ENCODE measurements at regions not wholly inside any gene's neighbourhood (a gene's known extent, or its start where the extent isn't known, plus 50 kb on each side); places are given as distances from the start of the nearest gene placed in this dataset.
"Not testable (repeated sequence)": the region's sequence is repeated elsewhere in the genome, so short reads cannot be mapped to it uniquely, and the experiment has no call there.

DNA sequence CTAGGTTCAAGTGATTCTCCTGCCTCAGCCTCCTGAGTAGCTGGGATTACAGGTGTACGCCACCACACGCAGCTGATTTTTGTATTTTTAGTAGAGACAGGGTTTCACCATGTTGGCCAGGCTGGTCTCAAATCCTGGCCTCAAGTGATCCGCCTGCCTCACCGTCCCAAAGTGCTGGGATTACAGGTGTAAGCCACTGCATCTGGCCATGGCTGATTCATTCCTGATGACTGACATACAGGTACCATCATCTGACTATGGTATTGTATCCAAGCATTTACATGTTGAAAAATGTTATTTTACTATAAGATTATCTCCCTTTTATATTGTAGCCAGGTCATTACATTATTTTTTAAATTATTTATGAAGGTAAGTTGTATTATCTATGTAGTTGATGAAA is 180.5 kb downstream of the NRP2 start:
- DNase-seq, result not testable (repeated sequence)

DNA sequence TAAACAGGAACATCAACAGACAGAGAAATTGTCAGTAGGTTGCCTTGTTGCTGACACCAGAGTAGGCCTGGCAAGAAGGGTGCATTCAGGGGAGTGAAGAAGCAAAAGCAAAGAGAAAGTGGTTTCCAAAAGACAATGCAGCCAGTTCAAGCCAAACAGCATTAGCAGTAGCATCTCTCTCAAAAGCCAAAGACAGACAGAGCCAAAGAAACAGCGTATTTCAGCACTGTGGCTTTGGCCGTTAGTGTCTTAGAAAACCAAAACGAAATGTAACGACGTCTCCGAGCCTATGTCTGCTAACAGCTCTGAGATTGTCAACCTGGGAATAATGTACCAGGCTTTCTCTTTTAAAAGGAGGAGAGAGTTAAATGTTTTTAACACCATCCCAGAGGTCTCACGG is 178.6 kb downstream of the NRP2 start:
- DNase-seq, result no peak

DNA sequence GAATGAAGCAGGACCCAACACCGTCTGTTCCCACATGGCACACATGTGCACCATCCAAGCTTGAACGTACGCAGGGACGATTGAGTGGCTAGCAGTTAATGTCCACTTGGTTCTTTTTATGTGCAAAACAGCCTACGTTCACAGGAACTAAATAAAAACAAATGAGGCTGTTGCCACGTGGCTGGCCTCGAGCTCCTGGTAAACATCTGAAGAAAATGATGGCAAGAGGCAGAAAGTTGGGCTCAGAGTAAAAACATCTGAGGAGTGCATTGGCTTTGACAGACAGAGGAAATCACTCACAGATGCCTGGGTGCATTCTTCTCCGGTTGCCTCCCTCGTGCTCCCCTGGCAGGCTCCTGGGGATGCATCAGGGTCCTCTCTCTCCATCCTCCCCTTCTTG is 177.9 kb downstream of the NRP2 start:
- DNase-seq, result no peak

DNA sequence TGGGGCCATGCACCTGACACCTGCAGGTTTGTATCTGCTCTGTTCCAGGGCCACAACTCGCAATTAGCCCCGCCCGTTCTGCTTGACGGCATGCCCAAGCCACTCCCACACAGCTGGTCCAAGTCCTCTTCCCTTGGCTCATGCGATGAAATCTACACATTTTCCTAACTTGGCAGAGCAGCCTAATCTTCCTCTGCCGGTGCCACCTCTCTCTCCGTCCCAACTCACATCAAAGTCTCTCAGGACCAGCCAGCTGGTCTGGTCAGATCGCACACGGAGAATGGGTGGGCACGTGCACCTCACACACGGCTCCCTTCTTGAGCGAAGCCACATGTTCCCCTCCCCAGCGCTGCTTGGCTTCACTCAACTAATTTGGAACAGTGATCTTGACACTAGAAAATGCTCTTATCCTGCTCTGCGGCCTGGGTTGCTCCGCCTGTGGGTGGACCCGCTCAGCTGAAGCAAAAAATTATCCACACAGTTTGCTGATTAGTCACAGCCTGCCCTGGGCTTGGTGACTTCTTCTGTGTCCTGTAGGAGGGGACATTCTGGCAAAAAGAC is 176.7 kb downstream of the NRP2 start:
- DNase-seq, result no peak

DNA sequence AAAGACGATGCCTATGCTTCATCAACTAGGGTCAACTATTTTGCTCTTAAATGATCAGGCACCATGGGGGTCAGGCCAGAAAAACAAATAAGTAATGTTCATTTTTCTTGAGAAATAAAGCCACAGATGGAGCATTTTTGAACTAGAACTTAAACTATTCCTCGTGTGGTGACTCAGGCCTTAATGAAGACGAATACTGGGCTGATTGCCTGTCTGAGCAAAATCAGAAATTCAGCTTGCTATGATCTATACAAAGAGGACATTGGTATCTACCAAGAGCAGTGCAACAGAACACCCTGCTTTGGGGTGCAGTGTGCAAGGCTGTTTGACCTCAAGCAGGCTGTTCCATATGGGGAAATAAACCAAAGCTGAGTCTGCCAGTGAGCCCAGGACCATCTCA is 176.0 kb downstream of the NRP2 start:
- no peak for DNase-seq

DNA sequence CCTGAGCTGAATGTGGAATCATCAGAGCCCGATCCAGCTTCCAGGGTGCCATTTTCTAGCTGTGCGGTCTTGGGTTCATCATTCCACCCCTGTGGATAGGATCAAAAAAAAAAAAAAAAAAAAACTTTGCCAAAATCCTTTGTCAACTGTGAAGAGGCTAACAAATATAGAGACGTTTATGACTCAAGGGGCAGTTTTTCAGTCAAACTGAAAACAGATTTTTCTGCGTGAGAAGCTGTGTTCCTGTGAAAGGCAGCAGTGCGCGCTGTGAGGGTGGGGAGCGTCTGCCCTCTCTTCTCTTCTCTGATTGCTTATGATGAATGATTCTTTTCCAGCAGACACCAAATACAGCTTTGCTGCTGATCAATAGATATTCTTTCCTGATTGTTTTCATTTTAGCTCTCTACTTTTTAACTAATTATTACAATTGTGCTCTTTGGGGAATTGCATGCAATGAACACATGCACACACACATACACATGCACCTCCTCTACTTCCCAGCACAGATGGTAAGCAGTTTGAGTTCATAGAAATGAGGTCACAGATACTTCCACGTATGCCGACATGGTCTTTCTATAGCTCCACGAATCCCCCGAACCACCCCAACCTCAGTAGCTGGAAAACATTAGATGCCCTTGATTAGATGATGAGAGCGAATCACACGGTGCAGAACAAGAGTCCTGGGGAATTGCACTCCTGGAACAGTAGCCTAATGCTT is 175.4 kb downstream of the NRP2 start:
- DNase-seq, result no peak

DNA sequence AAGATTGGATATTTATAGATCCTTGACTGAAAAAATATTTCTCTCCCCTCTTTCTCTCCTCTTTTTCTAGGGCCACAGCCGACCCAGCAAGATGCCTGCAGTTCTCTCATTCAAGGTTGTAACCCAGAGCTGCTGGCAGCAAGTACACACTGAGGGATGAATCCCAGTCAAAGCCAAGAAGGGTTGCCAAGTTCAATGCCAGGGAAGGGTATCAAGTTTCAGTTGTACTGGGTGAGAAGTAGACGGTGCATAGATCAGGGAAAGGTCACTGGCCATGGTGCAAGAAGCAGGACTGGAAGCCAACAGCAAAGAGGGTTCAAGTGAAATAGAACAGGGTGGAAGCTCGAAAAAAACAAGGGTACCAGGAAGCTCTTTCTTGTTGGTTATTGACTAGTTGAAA is 170.2 kb downstream of the NRP2 start:
- no peak for DNase-seq

DNA sequence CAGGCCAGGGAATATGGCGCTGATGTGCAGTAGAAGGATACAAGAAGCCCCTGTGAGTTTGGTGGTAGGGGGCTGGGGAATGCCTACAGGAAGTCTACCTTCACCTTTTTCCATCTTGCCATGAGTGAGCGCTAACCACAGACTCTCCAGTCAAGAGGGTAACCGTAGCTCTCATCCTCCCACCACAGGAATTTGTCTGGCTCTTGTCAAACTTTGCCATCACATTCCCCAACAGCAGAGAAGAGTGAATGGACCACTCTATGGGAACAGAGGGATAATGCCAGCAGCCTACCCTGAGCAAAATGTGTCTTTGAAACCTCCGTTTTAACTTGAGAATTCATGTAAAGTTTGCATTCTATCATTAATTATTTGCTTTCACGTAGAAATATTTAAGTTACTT is 168.3 kb downstream of the NRP2 start:
- no peak for DNase-seq

DNA sequence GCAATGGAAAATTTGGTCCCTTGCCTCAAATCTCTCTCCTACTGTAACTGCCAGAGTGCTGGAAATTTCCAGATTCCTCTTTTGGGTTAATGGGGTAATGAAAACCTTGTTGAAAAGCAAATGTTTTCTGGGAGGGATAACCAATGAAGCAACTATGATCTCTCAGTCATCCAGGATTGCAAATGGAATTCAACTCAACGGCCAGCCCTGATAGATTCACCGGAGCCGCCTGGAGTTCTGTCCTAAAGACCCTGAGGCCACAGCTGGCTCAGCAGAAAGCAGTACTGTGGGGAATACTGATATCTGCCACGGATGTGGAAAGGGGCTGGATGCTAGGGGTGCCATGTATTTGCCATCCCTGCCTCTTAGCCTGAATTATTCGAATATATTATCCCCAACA is 167.8 kb downstream of the NRP2 start:
- DNase-seq, result no peak

DNA sequence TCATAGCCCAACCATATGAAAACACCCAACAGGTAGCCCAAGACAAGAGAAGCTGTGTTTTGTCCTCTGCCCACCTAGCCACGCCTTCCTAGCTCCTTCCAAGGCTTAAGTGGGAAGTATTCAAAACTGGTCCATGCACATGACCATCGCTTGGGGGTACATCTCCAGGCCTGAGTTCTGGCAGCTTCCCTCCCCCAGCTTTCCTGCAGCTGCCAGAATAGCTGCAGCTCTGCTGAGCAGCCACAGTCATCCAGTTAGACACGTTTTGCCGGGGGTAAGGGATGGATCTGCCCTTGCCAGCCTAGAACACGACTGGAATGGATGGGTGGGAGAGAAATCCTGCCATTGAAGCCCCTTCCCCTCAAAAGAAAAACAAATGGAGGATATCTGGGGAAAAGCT is 166.8 kb downstream of the NRP2 start:
- DNase-seq, result no peak

DNA sequence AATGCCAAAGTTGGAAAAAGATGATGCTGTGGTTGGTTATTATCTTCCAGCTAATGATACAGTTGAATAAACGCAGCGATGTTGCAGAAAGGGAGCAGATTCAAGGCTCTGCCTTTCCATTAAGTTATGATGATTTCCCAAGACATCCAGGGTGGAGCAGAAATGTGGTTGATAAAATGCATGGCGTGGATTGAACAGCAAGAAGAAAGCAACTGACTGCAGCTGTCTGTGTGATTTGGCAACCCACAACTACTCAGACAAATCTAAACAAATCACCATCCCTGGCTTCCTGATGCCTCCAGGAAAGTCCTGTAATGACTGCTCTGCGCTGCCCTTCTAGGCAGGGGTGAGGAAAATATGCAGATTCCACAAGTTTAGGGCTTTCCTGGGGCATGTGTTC is 166.3 kb downstream of the NRP2 start:
- no peak for DNase-seq
